HEK293 (cell line): ENCODE measurements at regions not wholly inside any gene's neighbourhood (a gene's known extent, or its start where the extent isn't known, plus 50 kb on each side); places are given as distances from the start of the nearest gene placed in this dataset.

ENCODE experiments used
- SP2 ChIP-seq: fragments of 450-650 bp; formaldehyde crosslinking; IDR thresholded peaks from 2 replicates; pipeline ENCODE4 v1.5.1; 2016; ENCODE audit warnings: missing biosample characterization, missing genetic modification characterization
- ZNF311 ChIP-seq: fragments of 450-650 bp; formaldehyde crosslinking; IDR thresholded peaks from 2 replicates; pipeline ENCODE4 v1.5.1; 2017; ENCODE audit warnings: missing biosample characterization, missing genetic modification characterization, borderline replicate concordance
- ZNF843 ChIP-seq: fragments of 450-650 bp; formaldehyde crosslinking; IDR thresholded peaks from 2 replicates; pipeline ENCODE4 v1.5.1; 2016; ENCODE audit warnings: missing biosample characterization, missing genetic modification characterization
- TF ChIP-seq, protein P1 (sequence below): fragments of 450-650 bp; formaldehyde crosslinking; IDR thresholded peaks from 2 replicates; pipeline ENCODE4 v1.5.1; 2016; ENCODE audit warnings: missing biosample characterization, missing genetic modification characterization

DNA sequence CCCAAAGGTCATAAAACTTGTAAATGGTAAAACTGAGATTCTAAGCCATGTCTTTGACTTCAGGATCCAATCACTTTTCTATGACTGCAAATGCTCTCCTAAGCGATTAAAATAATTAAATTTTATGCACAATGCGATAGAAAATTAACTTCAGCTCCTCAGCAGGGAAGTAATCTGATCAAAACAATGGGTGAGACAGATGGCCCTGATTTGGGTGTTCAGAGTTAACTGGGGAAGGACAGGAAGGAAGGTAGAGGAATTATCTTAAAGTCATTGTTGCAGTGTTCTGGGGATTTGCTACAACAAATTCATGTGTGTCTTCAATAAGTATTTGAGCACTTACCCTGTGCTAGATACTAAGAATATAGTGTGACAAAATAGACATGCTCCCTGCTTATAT is 446.0 kb upstream of the MEX3C start:
- TF ChIP-seq SP2 (tag by site-specific recombination) (no peak), ZNF311 (tag by site-specific recombination) (no peak), ZNF843 (tag by site-specific recombination) (no peak)
- TF ChIP-seq, protein P1, sequence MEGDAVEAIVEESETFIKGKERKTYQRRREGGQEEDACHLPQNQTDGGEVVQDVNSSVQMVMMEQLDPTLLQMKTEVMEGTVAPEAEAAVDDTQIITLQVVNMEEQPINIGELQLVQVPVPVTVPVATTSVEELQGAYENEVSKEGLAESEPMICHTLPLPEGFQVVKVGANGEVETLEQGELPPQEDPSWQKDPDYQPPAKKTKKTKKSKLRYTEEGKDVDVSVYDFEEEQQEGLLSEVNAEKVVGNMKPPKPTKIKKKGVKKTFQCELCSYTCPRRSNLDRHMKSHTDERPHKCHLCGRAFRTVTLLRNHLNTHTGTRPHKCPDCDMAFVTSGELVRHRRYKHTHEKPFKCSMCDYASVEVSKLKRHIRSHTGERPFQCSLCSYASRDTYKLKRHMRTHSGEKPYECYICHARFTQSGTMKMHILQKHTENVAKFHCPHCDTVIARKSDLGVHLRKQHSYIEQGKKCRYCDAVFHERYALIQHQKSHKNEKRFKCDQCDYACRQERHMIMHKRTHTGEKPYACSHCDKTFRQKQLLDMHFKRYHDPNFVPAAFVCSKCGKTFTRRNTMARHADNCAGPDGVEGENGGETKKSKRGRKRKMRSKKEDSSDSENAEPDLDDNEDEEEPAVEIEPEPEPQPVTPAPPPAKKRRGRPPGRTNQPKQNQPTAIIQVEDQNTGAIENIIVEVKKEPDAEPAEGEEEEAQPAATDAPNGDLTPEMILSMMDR: no peak
